Ectodermal cell (in vitro differentiated cells): ENCODE measurements at regions not wholly inside any gene's neighbourhood (a gene's known extent, or its start where the extent isn't known, plus 50 kb on each side); places are given as distances from the start of the nearest gene placed in this dataset.

Source experiments
- H3K27ac ChIP-seq: 2 replicates; pipeline ENCODE4 v1.7.0; 2013; ENCODE audit warnings: mild to moderate bottlenecking, low read depth, low read length; ENCODE audit not compliant: insufficient read depth, poor library complexity, severe bottlenecking
- H3K27me3 ChIP-seq: 2 replicates; pipeline ENCODE4 v1.7.0; 2013; ENCODE audit warnings: mild to moderate bottlenecking, low read length; ENCODE audit not compliant: insufficient read depth, control insufficient read depth, poor library complexity, severe bottlenecking
- H3K36me3 ChIP-seq: one replicate; pipeline ENCODE4 v1.7.0; 2013; ENCODE audit warnings: low read length; ENCODE audit not compliant: control insufficient read depth, insufficient read depth
- H3K4me1 ChIP-seq: one replicate; pipeline ENCODE4 v1.7.0; 2013; ENCODE audit warnings: low read length; ENCODE audit not compliant: control insufficient read depth, insufficient read depth
- H3K4me3 ChIP-seq: 2 replicates; pipeline ENCODE4 v1.7.0; 2013; ENCODE audit warnings: low read depth, low read length, control low read depth; ENCODE audit not compliant: insufficient read depth
- H3K9me3 ChIP-seq: 2 replicates; pipeline ENCODE4 v1.7.0; 2013; ENCODE audit warnings: mild to moderate bottlenecking, low read length, moderate library complexity; ENCODE audit not compliant: control insufficient read depth
- WGBS, 2 experiments: methylation state at CpG; one replicate each; pipeline ENCODE4 v1.1.7; 2013; ENCODE audit warnings: missing lambda C conversion rate in 2 of 2; 5-methylcytosine and 5-hydroxymethylcytosine counted together

GRCh38 chr11:110874437-110875030, 162.3 kb upstream of the ARHGAP20 start:
- Histone ChIP-seq H3K27me3 (no peaks in the 10 kb centered on the region), H3K4me1 (no peaks in the 10 kb centered on the region), H3K4me3 (no peak overlapping the region), H3K36me3 (no peaks in the 10 kb centered on the region), H3K27ac (no peak overlapping the region), H3K9me3 (no peaks in the 10 kb centered on the region)
- WGBS, 2 experiments = 90 to 94% methylated on average over 3 to 4 of the region's 5 CpGs

DNA sequence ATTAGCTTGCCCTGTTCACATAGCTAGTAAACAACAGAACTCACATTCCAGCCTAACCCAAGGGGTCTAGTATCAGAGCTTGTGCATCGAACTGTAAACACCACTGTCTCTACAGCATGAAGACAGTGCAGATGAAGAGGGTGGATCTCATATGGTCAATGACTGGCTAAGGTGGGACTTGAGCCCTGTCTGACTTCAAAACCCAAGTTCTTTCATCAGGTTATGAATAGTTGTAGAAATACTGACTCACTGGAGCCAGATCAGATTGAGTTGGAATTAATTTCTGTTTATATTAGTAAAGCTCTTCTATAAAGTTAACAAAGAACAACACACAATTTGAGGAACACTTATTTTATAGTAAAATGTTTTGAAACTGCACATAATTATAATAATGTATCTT, 161.7 kb upstream of the ARHGAP20 start:
- no peaks in the 10 kb centered on the region for H3K27me3 ChIP-seq
- WGBS, 2 experiments = 96 to 100% methylated on average over 1 of the region's 1 CpG
- H3K4me1 ChIP-seq = no peaks in the 10 kb centered on the region
- H3K36me3 ChIP-seq = no peaks in the 10 kb centered on the region
- H3K27ac ChIP-seq = no peak overlapping the region
- no peaks in the 10 kb centered on the region for H3K9me3 ChIP-seq
- H3K4me3 ChIP-seq = no peak overlapping the region

- 85 to 90% methylated on average over 4 of the region's 5 CpGs for WGBS, 2 experiments
- no peaks in the 10 kb centered on the region for H3K27me3 ChIP-seq
- H3K9me3 ChIP-seq = no peaks in the 10 kb centered on the region
- no peak overlapping the region for H3K27ac ChIP-seq
- no peaks in the 10 kb centered on the region for H3K4me1 ChIP-seq
- H3K36me3 ChIP-seq = no peaks in the 10 kb centered on the region
- H3K4me3 ChIP-seq = no peak overlapping the region
These were observed 158.7 kb upstream of the ARHGAP20 start for GRCh38 chr11:110870816-110871522.

GRCh38 chr11:110867951-110868350, 155.7 kb upstream of the ARHGAP20 start:
- Histone ChIP-seq H3K9me3 (no peaks in the 10 kb centered on the region), H3K4me1 (no peaks in the 10 kb centered on the region), H3K27ac (no peak overlapping the region), H3K36me3 (no peaks in the 10 kb centered on the region), H3K4me3 (no peak overlapping the region), H3K27me3 (no peaks in the 10 kb centered on the region)
- 94 to 97% methylated on average over 4 of the region's 4 CpGs for WGBS, 2 experiments

- Histone ChIP-seq H3K36me3 (no peaks in the 10 kb centered on the region), H3K27me3 (no peaks in the 10 kb centered on the region), H3K27ac (no peak overlapping the region), H3K4me3 (no peak overlapping the region), H3K4me1 (no peaks in the 10 kb centered on the region), H3K9me3 (no peaks in the 10 kb centered on the region)
- WGBS, 2 experiments = 88 to 91% methylated on average over 4 of the region's 4 CpGs
These were observed 153.8 kb upstream of the ARHGAP20 start for GRCh38 chr11:110866081-110866480.

GRCh38 chr11:110862407-110862806, 150.2 kb upstream of the ARHGAP20 start:
- Histone ChIP-seq H3K27me3 (no peaks in the 10 kb centered on the region), H3K9me3 (no peaks in the 10 kb centered on the region), H3K4me3 (no peak overlapping the region), H3K36me3 (no peaks in the 10 kb centered on the region), H3K27ac (no peak overlapping the region), H3K4me1 (no peaks in the 10 kb centered on the region)
- WGBS, 2 experiments = 93% methylated on average over 2 of the region's 2 CpGs; no CpG with 5 or more reads in 1 of the 2 experiments

DNA sequence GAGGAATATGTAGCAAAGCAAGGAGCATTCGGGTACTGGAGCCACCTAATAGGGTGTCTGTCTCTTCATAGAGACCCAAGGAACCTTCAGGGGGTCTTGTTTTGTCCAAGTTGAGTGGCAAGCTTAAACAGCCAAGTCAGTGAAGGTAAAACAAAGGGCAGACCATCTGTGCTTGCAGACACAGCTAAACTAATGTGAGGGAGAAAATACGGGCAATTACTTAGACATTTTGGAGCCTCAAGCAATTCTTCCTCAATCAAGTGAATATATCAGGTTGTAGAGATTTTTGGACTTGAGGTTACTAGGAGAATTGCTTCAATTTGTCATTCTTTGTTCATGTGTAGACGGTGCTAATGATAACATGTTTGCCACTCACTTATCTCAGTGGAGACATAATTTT, 148.2 kb upstream of the ARHGAP20 start:
- H3K4me3 ChIP-seq = no peak overlapping the region
- no peak overlapping the region for H3K27ac ChIP-seq
- H3K27me3 ChIP-seq = no peaks in the 10 kb centered on the region
- H3K4me1 ChIP-seq = no peaks in the 10 kb centered on the region
- no peaks in the 10 kb centered on the region for H3K36me3 ChIP-seq
- 92 to 94% methylated on average over 3 of the region's 3 CpGs for WGBS, 2 experiments
- no peaks in the 10 kb centered on the region for H3K9me3 ChIP-seq

DNA sequence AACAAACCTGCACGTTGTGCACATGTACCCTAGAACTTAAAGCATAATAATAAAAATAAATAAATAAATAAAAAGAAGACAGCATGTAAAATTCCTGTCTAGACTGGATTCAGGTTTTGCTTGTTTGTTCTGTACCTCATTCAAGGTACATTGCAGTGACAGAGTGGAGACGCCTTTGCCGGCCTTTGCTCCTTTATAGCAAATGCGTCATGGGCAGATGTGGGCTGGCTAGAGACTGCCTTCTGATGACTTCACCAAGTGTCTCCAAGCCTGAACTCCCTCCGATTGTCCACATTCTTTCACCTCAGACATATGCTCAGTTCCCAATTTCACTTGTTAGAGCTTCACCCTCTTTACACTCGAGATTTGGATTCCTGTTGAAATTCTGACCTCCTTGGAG, 147.8 kb upstream of the ARHGAP20 start:
- no peaks in the 10 kb centered on the region for H3K36me3 ChIP-seq
- H3K27ac ChIP-seq = no peak overlapping the region
- WGBS, 2 experiments = 93 to 95% methylated on average over 5 to 6 of the region's 6 CpGs
- no peak overlapping the region for H3K4me3 ChIP-seq
- no peaks in the 10 kb centered on the region for H3K9me3 ChIP-seq
- H3K27me3 ChIP-seq = no peaks in the 10 kb centered on the region
- H3K4me1 ChIP-seq = no peaks in the 10 kb centered on the region

DNA sequence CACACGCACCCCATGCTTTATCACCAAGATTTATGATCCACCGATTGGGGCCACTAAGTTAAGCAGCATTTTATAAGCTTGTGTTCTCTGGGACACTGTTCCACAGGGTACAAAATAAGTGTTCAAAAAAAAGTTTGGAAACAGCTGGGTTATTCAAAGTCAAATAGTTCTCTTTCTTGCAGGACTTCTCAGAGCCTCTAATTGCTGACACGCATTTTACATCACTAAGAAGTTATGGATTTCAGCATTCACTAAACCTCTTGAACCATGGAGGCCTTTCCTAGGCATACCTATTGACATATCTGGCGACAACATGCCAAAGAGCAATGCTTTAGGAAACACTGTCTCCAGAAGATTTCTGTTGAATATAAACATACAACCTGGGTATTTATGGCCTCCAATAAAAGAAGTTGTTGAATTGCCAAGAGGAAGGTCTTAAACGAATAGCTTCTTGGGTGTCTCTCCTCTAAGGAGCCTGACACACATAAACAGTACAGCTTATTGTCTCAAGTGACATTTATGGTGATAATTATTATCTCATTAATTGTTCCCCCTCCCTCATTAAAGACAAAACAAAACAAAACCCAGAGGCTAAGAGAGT, 147.1 kb upstream of the ARHGAP20 start:
- Histone ChIP-seq H3K4me1 (no peaks in the 10 kb centered on the region), H3K9me3 (no peaks in the 10 kb centered on the region), H3K36me3 (no peaks in the 10 kb centered on the region), H3K4me3 (no peak overlapping the region), H3K27me3 (no peaks in the 10 kb centered on the region), H3K27ac (no peak overlapping the region)
- WGBS, 2 experiments = 87 to 95% methylated on average over 4 to 5 of the region's 5 CpGs

DNA sequence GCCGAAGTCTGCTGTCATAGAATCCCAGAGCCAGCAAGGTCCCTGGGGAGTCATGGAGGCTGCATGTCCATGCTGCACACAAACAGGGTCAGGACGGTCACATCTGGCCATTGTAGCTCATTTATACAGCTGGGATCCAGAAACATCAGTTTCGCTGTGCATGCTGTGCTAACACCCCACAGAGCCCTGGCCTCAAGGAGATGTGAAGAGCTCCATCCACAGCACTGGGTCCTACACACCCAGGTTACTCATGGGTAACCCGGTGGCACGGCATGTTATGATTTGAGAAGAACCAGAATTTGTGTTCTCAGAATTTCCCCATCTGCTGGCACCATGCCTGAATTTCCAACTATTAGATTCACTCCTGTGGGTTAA, 146.3 kb upstream of the ARHGAP20 start:
- Histone ChIP-seq H3K4me3 (no peak overlapping the region), H3K9me3 (no peaks in the 10 kb centered on the region), H3K4me1 (no peaks in the 10 kb centered on the region), H3K27ac (no peak overlapping the region), H3K36me3 (no peaks in the 10 kb centered on the region), H3K27me3 (no peaks in the 10 kb centered on the region)
- WGBS, 2 experiments = 74 to 75% methylated on average over 5 of the region's 5 CpGs
